Neural cell (in vitro differentiated cells): ENCODE measurements at regions not wholly inside any gene's neighbourhood (a gene's known extent, or its start where the extent isn't known, plus 50 kb on each side); places are given as distances from the start of the nearest gene placed in this dataset.

Experiments
- H2AFZ ChIP-seq: fragments of 200-600, 300-800 bp; sonication (generic), shearing (Covaris generic); 2 replicates; pipeline ENCODE4 v1.6.0; 2014; ENCODE audit warnings: low read depth, mild to moderate bottlenecking, antibody characterized with exemption, low read length, moderate library complexity
- H3F3A ChIP-seq: fragments of 200-600 bp; shearing (Covaris generic); 2 replicates; pipeline ENCODE4 v1.6.1; 2016; ENCODE audit warnings: mild to moderate bottlenecking, moderate library complexity, mixed read lengths, antibody characterized with exemption, low read length; ENCODE audit not compliant: insufficient read depth, poor library complexity, severe bottlenecking
- H3K27ac ChIP-seq: fragments of 200-600, 300-800 bp; sonication (generic), shearing (Covaris generic); 2 replicates; pipeline ENCODE4 v1.5.1; 2014; ENCODE audit warnings: mild to moderate bottlenecking, low read length, moderate library complexity
- H3K27me3 ChIP-seq: fragments of 300-800, 200-600 bp; sonication (generic), shearing (Covaris generic); 2 replicates; pipeline ENCODE4 v1.6.0; 2014; ENCODE audit warnings: mild to moderate bottlenecking, low read depth, low read length, moderate library complexity; ENCODE audit not compliant: insufficient read depth
- H3K36me3 ChIP-seq: fragments of 300-800, 200-600 bp; sonication (generic), shearing (Covaris generic); 2 replicates; pipeline ENCODE4 v1.5.1; 2014; ENCODE audit warnings: mild to moderate bottlenecking, antibody characterized with exemption, low read length, moderate library complexity; ENCODE audit not compliant: insufficient read depth
- H3K4me2 ChIP-seq: fragments of 300-800, 200-600 bp; sonication (generic), shearing (Covaris generic); 2 replicates; pipeline ENCODE4 v1.6.0; 2014; ENCODE audit warnings: mild to moderate bottlenecking, low read length
- H3K4me3 ChIP-seq: fragments of 300-800, 200-600 bp; sonication (generic), shearing (Covaris generic); 2 replicates; pipeline ENCODE4 v1.5.1; 2014; ENCODE audit warnings: mild to moderate bottlenecking, low read length, moderate library complexity
- H3K79me2 ChIP-seq: fragments of 200-600 bp; shearing (Covaris generic); replicated peaks from 2 replicates; pipeline ENCODE4 v1.6.0; 2014; ENCODE audit warnings: mild to moderate bottlenecking, low read length, moderate library complexity; ENCODE audit not compliant: insufficient read depth
- H3K9ac ChIP-seq: fragments of 300-800, 200-600 bp; sonication (generic), shearing (Covaris generic); 2 replicates; pipeline ENCODE4 v1.6.1; 2016; ENCODE audit warnings: mild to moderate bottlenecking, low read length, mixed read lengths
- H3K9me2 ChIP-seq: fragments of 200-600 bp; shearing (Covaris generic); 2 replicates; pipeline ENCODE4 v1.6.1; 2016; ENCODE audit warnings: mild to moderate bottlenecking, low read length, mixed read lengths; ENCODE audit not compliant: insufficient read depth
- H3K9me3 ChIP-seq: fragments of 200-600, 300-800 bp; sonication (generic), shearing (Covaris generic); 2 replicates; pipeline ENCODE4 v1.6.1; 2016; ENCODE audit warnings: mild to moderate bottlenecking, mixed run types, low read length, moderate library complexity, mixed read lengths
- H4K20me1 ChIP-seq: fragments of 200-600 bp; shearing (Covaris generic); 2 replicates; pipeline ENCODE4 v1.6.1; 2016; ENCODE audit warnings: mild to moderate bottlenecking, mixed run types; ENCODE audit not compliant: insufficient read depth
- EP300 ChIP-seq: fragments of 450-650 bp; conservative IDR thresholded peaks from 2 replicates; pipeline ENCODE4 v1.6.1; 2014; ENCODE audit warnings: antibody characterized with exemption, mild to moderate bottlenecking, moderate library complexity; ENCODE audit not compliant: poor library complexity, severe bottlenecking
- EZH2 ChIP-seq: fragments of 200-600, 300-800 bp; shearing (Covaris generic), sonication (generic); IDR thresholded peaks from 2 replicates; pipeline ENCODE4 v1.6.1; 2014; ENCODE audit warnings: antibody characterized with exemption, low read length, borderline replicate concordance, mild to moderate bottlenecking; ENCODE audit not compliant: insufficient read depth, poor library complexity, severe bottlenecking
- MXI1 ChIP-seq: fragments of 450-650 bp; conservative IDR thresholded peaks from 2 replicates; pipeline ENCODE4 v1.6.1; 2014; ENCODE audit warnings: antibody characterized with exemption, mild to moderate bottlenecking; ENCODE audit not compliant: poor library complexity, severe bottlenecking
- POLR2AphosphoS5 ChIP-seq: IDR thresholded peaks from 2 replicates; pipeline ENCODE4 v1.6.1; 2012
- RAD21 ChIP-seq: fragments of 450-650 bp; conservative IDR thresholded peaks from 2 replicates; pipeline ENCODE4 v1.6.1; 2014; ENCODE audit warnings: antibody characterized with exemption, mild to moderate bottlenecking, moderate library complexity
- SMC3 ChIP-seq: fragments of 450-650 bp; conservative IDR thresholded peaks from 2 replicates; pipeline ENCODE4 v1.6.1; 2014; ENCODE audit warnings: antibody characterized with exemption, mild to moderate bottlenecking, moderate library complexity; ENCODE audit not compliant: poor library complexity
- TAF1 ChIP-seq: IDR thresholded peaks from 2 replicates; pipeline ENCODE4 v1.6.1; 2012; ENCODE audit warnings: low read depth
- TF ChIP-seq, protein P1 (sequence below): IDR thresholded peaks from 2 replicates; pipeline ENCODE4 v1.6.1; 2012; ENCODE audit warnings: borderline replicate concordance
- TF ChIP-seq, protein P2 (sequence below): fragments of 450-650 bp; IDR thresholded peaks from 2 replicates; pipeline ENCODE4 v1.5.1; 2014; ENCODE audit warnings: antibody characterized with exemption, mild to moderate bottlenecking, moderate library complexity; ENCODE audit not compliant: poor library complexity, severe bottlenecking

DNA sequence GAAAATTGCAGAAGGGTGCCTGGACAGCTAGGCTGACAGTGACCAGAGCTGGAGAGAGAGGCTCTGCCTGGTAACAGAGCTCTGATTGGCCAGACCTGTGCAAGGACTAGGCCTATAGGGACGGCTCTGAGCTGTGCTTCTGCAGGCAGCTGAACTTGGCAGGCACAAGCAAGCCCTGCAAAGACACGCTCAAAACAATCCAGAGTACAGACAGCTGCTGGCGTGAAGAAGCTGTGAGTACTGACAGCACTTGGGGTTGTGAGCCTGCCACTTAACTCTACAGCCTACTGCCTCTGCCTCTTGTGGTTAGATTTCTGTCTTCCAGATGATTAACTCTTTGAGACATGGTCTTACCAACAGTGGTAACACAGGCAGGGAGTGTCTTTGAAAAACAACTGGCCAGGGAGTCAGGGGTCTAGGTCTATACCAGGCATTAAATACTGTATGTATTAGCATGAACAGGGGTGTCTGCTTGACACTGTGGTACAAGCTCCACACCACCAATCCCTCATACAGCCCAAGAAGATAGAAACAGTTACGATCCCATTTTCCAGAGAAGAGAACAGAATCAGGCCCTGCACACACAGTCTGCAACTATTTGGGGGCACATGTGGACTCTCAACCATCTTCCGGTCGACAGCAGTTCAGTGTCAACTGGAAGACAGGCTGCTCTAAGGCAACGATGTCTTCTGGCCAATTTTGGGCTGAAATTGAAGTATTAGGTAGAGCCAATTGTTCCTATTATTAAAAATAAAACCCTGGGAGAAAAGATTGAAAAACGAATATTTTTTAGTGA, 568.4 kb downstream of the TNS1 start:
- Histone ChIP-seq H4K20me1 (no peaks in the 10 kb centered on the region), H3K9me2 (no peaks in the 10 kb centered on the region), H3K36me3 (no peaks in the 10 kb centered on the region), H3F3A (no peaks in the 10 kb centered on the region), H3K79me2 (no peaks in the 10 kb centered on the region), H3K27ac (peak overlapping the region; percentile 86), H3K9ac (peak overlapping the region; percentile 44), H3K4me3 (peak overlapping the region; percentile 45), H3K4me2 (peak overlapping the region; percentile 36), H3K9me3 (no peaks in the 10 kb centered on the region), H2AFZ (no peak overlapping the region), H3K27me3 (no peaks in the 10 kb centered on the region)
- TF ChIP-seq EZH2 (no peak), SMC3 (peak; percentile 65), MXI1 (no peak), POLR2AphosphoS5 (peak; percentile 86), RAD21 (peak; percentile 65), EP300 (peak; percentile 94), TAF1 (no peak)
- TF ChIP-seq, protein P1, sequence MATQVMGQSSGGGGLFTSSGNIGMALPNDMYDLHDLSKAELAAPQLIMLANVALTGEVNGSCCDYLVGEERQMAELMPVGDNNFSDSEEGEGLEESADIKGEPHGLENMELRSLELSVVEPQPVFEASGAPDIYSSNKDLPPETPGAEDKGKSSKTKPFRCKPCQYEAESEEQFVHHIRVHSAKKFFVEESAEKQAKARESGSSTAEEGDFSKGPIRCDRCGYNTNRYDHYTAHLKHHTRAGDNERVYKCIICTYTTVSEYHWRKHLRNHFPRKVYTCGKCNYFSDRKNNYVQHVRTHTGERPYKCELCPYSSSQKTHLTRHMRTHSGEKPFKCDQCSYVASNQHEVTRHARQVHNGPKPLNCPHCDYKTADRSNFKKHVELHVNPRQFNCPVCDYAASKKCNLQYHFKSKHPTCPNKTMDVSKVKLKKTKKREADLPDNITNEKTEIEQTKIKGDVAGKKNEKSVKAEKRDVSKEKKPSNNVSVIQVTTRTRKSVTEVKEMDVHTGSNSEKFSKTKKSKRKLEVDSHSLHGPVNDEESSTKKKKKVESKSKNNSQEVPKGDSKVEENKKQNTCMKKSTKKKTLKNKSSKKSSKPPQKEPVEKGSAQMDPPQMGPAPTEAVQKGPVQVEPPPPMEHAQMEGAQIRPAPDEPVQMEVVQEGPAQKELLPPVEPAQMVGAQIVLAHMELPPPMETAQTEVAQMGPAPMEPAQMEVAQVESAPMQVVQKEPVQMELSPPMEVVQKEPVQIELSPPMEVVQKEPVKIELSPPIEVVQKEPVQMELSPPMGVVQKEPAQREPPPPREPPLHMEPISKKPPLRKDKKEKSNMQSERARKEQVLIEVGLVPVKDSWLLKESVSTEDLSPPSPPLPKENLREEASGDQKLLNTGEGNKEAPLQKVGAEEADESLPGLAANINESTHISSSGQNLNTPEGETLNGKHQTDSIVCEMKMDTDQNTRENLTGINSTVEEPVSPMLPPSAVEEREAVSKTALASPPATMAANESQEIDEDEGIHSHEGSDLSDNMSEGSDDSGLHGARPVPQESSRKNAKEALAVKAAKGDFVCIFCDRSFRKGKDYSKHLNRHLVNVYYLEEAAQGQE: no peak
- TF ChIP-seq, protein P2, sequence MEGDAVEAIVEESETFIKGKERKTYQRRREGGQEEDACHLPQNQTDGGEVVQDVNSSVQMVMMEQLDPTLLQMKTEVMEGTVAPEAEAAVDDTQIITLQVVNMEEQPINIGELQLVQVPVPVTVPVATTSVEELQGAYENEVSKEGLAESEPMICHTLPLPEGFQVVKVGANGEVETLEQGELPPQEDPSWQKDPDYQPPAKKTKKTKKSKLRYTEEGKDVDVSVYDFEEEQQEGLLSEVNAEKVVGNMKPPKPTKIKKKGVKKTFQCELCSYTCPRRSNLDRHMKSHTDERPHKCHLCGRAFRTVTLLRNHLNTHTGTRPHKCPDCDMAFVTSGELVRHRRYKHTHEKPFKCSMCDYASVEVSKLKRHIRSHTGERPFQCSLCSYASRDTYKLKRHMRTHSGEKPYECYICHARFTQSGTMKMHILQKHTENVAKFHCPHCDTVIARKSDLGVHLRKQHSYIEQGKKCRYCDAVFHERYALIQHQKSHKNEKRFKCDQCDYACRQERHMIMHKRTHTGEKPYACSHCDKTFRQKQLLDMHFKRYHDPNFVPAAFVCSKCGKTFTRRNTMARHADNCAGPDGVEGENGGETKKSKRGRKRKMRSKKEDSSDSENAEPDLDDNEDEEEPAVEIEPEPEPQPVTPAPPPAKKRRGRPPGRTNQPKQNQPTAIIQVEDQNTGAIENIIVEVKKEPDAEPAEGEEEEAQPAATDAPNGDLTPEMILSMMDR: peak; percentile 46

DNA sequence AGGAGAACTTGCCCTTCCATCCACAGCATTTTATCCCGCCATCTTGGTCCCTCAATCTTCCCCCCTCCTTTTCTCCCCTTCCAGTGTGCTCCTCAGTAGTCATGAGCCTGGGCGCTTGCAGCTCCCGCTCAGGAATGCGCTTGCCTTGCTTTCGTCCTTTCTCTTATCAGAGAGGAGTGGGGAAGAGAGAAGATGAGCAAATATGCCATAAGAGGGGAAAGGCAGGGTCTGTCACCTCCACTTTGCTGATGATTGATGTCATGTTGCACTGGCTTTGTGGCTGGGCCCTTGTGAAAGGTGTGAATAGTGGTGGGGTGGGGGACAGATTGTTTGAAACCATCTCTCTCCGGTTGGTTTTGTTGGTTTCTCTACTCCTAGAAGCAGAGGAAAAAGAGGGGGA, 569.3 kb downstream of the TNS1 start:
- Histone ChIP-seq H3K9ac (peak overlapping the region; percentile 44), H3K4me2 (peak overlapping the region; percentile 27), H3K9me3 (no peaks in the 10 kb centered on the region), H3K27ac (peak overlapping the region; percentile 86), H3K9me2 (no peaks in the 10 kb centered on the region), H3K27me3 (no peaks in the 10 kb centered on the region), H3K79me2 (no peaks in the 10 kb centered on the region), H3F3A (no peaks in the 10 kb centered on the region), H2AFZ (peak overlapping the region; percentile 23), H3K36me3 (no peaks in the 10 kb centered on the region), H3K4me3 (peak overlapping the region; percentile 45), H4K20me1 (no peaks in the 10 kb centered on the region)
- TF ChIP-seq SMC3 (no peak), EZH2 (no peak), TAF1 (no peak), EP300 (no peak), POLR2AphosphoS5 (no peak), MXI1 (no peak), RAD21 (no peak)
- TF ChIP-seq, protein P2: no peak
- TF ChIP-seq, protein P1: no peak
